GM19452 (cell line): ENCODE measurements at regions not wholly inside any gene's neighbourhood (a gene's known extent, or its start where the extent isn't known, plus 50 kb on each side); places are given as distances from the start of the nearest gene placed in this dataset.

Source experiments
- ATAC-seq: cut with Tn5 transposase; IDR thresholded peaks from one replicate; pipeline ENCODE4 v1.9.1; 2021; ENCODE audit not compliant: unreplicated experiment

DNA sequence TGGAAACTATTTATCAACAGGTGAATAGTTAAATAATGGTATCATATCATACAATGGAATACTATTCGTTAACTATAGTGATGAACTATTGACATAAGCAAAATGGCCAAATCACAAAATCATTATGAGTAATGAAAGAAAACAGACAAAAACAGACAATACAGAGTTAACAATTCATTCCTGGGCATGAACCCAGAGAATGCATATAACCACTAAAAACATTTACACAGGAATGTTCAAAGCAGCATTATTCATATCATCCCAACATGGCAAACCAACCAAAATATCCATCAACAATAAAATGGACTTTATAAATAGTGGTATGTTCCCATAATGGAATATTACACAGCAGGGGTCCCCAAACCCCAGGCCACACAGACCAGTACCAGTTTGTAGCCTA is 131.2 kb upstream of the CYP1B1 start:
- ATAC-seq = no peak

DNA sequence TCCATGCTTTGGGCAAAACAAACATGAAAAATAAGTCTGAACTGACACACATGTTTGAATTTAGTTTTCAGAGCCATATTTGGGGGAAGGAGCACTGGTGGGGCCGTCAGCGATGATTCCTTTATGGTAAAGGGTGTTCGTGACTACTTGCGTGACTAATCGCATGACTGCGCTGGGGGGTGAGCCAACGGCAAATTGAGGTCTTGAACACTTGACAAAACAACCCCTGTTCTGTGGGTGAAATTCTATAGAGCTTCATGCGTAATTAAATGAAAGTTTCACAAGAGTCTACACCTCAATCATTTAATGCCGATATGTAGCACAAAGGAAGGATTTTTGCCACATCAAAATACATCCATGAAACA is 127.5 kb upstream of the CYP1B1 start:
- ATAC-seq = no peak

DNA sequence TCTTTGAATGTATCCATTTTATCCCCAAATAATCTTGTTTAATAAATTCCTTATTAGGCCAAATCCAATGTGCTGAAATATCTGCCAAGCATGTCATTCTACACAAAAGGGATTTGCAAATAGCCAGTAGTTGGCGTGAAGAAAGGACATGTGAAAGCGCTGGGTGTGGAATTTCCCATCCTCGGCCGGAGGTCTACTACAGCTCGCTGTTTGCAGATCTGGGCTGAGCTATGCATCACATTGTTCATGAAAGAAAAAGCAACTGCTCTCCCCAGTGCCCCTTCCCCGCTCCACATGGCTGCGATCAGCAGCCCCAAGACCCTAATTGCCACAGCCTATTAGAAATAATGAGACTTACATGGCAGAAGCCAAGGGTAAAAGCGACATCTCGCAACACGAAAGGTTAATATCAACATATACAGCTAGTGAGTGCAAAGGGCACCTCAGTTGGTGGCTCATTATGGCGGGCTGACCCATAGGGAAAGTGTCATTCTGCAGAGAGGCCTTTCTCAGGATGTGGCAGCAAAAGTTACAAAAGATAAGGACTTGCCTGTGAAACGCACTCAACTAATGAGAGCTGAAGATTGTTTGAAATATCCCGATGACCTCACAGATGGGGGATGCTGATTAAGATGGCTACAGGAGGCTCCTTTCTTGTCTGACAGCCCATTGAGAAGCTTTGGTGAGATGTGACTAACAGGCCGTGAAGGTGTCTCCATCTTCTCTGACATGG is 126.9 kb upstream of the CYP1B1 start:
- ATAC-seq = no peak

DNA sequence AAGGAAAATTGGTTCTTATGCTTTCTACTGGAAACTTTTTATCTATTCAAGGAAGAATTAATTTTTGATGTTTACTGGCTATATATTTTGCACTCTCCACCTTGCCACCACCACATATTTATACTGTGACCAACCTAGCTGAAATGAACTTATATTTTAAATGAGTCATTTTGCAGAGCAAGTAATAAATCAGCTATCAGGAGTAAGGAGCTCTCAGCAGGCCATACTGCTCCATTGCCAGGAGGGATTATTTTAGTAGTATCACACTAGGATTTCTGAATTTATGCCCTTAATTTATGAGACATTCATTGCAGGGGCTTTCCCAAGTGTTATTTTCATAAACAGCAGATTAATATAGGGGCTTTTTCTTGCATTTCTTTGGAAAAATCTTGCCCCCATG is 125.8 kb upstream of the CYP1B1 start:
- no peak for ATAC-seq

DNA sequence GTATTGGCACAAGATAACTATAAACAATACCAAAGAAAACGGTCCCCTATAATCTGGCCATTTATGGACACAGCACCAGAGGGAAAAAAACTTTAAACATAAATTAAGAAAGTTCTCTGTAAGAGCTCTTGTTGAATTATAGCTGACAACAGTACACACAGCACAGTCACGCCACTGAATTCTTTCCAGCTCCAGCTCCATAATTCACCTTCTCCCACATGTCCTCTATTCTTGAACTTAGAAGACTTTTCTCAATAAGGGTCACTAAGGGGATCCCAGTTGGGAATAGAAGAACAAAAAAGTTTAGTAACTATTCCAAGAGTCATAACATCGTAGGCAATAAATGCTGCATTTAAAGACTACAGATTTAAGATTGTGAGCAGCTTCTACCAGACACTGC is 124.6 kb upstream of the CYP1B1 start:
- ATAC-seq = no peak

DNA sequence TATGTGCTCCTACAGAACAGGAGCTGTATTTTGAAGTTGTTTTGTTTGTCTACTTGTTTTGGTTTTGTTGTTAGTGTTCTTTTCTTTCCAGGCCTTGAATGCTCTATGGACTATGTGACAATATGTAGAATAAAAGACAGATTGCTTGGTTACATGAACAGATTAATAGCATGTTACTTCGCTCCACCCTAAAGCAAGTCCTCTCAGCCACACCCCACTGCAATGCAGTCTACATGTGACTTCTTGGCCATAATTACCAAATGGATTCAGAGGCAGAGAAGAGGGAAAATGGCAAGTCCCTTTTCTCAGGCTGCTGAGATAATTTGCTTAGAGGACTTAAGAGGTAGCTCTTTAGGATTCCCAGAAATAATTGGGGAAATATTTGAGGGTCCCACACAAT is 123.2 kb upstream of the CYP1B1 start:
- ATAC-seq = no peak

DNA sequence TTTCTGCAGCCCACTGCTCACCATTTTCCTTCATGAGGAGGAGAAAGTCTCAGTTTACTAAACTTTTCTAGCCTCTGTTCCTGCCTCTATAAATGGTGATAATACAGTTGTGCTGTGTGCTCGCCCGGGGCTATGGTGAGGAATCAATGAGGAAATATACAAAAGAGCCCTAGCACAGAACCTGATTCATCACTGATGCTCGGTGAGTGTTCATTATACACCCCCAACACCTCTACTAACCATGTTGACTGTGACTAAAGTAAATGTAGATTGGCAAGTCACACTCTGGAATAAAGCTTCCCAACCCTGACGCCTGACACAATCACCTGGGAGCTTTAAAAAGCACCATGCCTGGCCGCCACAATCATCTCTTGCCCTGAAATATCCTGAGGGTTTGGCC is 118.8 kb upstream of the CYP1B1 start:
- ATAC-seq = no peak

DNA sequence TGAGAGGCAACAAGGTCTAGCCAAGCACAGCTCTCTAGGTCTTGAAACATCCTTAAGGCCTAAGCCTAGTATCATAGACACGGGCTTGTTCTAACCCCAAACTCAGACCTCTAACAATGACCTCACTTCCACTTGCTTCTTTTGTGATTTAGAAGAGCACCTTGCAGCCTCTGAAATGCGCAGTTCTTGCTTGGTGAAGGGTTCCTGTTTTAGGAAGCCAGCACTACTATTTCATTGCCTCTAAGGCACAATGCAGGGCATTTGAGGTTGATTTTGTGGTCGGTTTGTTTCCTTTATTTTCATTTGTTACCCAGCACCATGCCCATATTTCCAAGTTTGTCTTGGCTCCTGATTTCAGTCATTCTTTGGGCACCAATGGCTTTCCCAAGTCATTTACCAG is 117.0 kb upstream of the CYP1B1 start:
- ATAC-seq = no peak

DNA sequence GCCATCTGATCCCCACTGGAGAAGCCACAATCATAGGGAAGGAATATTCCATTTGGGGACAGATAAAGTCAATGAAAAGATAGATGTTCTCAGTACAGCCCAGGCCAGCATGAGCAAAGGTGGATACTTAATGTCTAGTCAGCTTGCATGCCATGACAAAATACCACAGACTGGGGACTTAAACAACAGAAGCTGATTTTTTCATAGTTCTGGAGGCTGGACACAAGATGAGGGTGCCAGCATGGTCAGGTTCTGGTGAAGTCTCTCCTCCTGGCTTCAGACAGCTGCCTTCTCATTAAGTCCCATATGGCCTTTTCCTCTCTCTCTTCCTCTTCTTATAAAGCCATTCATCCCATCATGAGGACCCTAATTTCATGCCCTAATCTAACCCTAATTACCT is 116.1 kb upstream of the CYP1B1 start:
- no peak for ATAC-seq

DNA sequence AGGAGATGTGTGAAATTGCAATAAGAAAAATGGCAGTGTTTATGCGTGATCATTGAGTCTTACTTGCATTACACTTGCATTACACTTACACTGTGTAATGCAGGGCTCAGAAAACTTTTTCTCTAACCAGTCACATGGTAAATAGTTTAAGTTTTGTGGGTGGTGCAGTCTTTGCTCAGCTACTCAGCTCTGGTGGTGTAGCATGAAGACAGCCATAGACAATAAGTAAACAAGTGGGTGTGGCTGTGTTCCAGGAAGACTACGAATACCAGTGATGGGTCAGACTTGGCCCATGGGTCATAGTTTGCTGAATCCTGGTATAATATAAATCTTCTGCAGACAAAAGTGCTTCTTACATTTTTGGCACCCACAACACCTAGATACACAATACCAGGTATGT is 115.6 kb upstream of the CYP1B1 start:
- ATAC-seq = no peak

DNA sequence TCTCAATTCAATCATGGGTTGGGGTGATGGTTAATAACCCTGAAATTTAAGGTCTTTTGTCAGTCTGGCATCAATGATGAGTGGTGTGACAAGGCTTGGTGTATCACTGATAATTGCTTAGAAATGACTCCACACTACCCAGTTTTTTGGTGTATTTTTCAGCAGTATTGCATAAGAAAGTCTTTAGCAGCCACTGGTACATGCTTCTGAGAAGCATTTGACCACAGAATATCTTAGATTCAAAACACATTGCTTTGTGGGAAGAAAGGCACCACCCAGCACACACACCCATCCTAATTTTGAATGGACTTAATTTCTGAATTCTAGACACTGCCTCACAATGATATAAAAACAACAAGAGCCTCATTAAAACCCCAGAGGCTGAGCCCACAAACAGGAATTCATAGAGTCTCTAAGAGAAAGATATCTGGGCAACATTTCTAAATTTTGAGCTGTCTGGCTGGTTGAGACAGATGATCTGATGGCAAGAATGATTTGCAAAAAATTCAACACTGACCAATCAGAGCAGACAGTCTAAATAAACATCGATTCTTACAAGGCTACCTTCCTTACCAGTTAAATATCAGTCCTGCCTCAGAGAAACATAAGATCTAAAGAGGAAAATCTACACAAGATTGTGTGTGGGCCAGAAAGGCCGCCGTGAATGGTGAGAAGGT is 114.7 kb upstream of the CYP1B1 start:
- no peak for ATAC-seq

DNA sequence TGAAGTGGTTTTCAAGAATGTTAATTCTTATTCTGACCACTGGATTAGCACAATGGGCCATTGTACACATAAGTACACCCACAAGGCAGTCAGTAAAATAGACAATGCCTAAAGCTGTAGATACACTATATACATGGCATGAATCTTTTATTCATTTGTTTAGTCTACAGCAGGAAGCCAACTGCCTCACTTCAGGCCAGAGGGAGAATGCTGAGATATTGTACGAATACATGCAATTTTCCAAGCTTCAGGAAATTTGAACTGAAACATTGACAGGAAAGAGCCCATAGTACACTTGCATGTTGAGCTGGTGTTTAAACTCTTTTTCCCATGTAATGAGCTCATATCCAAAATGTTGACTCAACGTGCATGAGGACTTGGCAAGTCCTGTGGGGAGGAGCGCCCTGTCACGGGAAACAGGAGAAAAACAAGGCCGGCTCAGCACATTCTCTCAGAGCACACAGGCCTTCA is 111.6 kb upstream of the CYP1B1 start:
- no peak for ATAC-seq

DNA sequence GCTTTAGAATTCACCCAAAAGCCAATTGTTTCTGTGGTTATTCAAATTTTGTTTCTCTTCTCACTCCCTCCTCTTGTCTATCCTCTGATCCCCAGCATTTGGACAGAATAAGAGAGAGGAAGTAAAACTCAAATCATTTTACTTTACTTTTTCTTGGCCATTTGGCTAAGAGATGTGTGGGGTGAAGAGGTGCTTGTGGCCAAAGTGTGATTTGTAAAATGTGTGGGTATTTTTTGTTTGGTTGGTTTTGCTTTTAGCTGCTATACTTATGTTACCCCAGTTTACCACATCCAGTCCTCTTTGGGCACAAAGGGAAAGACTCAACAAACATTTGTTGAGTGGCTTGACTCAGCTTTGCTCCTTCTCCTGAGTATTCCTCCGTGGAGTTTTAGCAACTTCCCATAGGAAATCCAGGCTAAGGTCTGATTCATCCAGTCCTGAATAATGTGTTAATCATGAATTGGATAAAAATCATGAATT is 109.1 kb upstream of the CYP1B1 start:
- peak; percentile 96 for ATAC-seq

DNA sequence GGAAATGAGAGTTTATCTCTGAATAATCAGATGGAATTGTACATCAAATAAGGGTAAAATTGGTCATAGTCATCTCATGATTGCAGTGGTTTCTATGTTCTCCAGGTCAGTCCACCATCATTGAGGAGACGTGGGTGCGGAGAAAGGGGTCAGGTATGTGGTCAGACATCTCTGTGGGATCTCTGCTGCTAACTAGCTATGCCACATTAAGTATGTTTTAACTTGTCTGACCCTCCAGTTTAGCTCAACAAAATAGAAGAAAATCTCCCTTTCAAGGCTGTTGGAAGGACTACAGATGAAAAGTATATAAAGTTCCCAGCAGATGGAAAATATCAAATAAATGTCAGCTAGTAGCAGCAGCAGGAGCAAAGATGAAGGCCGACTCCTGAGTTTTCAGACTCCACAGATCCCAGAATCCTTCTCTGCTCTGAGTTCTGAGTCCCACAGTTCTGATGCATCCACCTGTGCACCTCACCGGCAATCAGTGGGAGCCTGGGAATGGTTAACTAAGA is 106.6 kb upstream of the CYP1B1 start:
- no peak for ATAC-seq

DNA sequence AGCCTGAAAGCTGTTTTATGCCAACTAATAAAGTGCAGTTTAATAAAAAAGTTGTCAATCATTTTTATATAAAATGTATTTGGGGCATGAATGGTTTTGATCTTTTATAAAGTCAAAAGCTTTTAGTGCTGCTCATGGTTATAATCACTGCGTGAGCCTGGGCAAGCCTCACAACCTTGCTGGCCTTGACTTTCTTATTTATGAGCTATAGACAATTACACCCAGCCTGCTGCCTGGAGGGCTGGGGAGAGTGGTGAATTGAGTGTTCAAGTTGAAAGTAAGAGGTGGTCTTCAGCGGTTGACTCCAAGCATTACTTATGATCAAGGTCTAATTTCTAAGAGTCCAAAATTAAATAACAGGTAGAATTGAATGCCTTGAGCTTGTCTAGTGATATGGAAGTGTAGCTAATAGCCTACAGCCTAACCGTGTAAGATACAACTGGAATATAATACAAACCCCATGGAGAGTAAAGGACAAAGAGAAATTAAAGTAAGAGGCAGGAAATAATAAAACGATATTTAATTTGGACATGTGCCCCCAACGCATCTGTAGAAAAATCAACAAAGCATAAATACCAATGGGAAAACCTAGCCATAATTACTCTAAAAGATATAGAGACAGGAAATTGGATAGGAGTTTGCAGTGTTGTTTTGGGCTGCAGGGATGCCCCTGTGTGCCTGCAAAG is 106.0 kb upstream of the CYP1B1 start:
- ATAC-seq = no peak

DNA sequence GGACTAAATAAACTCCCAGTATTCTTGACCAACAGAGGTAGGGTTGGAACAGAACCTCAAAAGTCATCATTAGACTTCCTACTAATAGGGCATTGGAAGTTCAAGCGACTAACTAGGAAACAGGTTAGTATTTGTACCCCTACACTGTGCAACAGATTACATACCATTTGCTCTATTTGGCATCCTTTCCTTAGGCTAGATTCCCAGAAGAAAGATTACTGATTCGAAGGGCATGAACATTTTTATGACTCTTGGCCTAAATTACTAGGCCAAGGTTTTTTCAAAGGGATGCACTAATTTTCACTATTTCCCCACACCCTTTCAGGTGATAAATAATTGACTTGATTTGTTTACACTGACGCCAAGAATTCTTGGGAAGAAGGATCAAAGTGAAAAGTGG is 104.8 kb upstream of the CYP1B1 start:
- ATAC-seq = no peak

DNA sequence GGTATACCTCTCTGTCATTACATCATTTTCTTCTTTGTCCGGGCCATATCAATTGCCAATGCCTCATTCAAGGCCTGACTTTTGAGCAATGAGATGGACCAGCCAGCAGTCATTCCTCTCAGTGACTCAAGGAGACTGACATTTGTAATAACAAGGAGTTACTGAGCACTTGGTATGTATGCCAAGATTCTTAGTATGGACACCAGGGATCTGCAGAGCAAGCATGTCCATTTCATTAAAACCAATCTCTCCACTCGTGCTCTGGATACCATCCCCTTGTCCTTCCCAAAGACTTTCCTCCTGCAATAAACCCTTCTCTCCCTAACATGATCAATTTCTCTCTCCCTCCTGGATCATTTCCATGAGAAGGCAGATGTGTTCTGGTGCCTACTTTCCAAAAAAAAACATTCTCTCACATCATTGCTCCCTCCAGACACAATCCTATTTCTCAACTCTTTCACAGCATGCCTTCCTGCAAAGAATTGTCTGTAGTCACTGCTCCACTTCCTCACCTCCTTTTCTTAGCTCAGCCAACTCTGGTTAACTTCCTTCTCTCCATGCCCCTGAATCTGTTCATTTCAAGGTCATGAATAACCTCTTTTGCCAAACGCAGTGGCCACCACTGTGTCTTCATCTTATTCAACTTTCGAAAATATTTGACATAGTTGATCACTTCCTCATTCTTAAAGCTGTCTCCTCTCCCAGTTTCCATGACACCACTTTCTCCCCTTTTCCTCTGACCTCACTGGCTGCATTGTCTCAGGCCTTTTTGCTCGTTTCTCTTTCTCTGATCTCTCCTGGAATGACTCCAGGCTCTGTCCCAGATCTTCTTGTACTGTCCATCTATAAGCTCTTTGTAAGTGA is 102.8 kb upstream of the CYP1B1 start:
- ATAC-seq = peak; percentile 63

DNA sequence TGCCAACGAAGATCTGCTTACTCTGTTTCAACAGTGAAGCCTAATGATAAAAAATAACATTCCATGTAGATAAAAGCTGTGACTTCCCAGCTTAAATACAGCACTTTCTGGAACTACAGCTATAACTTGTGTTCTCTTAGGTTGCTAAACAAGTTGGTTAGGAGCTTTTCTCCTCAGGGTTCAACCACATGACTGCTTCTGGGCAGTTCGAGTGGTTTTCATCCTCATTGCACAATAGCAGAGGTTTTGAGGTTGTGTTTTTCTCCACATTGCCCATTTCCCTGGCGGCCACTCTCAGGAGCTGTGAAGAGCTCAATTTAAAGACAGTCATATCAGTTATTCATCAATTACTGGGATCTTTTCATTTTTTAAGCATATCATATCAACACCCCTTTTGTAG is 102.2 kb upstream of the CYP1B1 start:
- ATAC-seq = no peak

DNA sequence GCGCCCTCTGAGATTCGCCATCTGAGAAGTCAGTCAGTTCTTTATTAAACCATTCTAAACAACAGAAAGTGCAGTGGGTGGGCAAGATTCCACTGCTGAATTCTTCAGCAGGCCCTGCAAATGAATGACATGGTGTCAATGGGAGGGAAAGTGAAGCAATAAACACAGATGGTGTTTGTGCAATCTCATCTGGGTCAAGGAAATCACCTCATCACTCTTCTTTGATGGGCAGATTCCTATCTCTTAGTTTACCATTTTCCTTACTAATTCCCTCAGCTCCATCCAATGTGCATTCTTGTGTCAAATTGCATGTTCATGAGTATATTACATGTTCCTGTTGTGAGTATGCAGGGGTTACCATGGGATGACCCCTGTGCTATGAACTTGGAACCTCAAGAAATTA is 100.7 kb upstream of the CYP1B1 start:
- ATAC-seq = no peak

DNA sequence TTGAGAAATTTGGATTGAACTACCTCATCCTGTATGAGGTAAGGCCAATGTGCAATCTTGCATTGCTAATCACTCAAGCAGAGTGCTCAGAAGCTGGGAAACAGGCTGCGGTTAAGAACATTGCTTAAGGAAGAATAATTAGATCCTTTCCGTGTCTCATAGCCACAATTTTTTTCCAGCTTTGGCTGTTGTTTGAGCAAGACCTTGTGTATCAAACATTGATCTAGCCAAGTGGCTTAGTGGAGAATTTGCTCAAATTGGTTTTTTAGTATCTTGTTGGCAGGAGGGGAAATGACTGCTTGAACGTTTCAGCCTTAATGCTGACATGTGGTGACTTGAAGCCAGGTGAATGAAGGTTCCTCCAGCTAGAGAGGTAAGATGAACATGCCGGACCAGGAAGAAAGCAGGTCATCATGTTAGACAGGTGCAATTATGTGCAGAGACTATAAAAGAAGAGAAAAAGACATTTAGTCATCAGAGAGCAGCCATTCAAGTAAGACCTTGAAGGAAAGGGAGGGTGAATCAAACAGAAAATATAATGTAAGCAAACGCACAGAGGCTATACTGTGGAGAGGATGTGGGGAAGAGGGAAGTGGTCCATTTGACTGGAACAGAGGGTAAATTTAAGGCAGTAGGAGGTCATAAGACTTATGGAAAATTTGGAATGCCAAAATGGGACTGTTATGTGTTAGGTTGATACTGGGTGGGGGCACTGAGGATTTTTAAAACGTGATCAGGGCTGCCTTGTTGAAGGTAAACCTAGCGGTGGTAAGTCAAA is 98.9 kb upstream of the CYP1B1 start:
- ATAC-seq = no peak
